Astrocyte (in vitro differentiated cells and primary cell): ENCODE measurements at regions not wholly inside any gene's neighbourhood (a gene's known extent, or its start where the extent isn't known, plus 50 kb on each side); places are given as distances from the start of the nearest gene placed in this dataset.

Experiments
- CTCF ChIP-seq: IDR thresholded peaks from 2 replicates; pipeline ENCODE4 v1.5.1; 2011; ENCODE audit warnings: low read depth, mild to moderate bottlenecking, inconsistent platforms, low read length, moderate library complexity; ENCODE audit not compliant: insufficient read depth
- EZH2 ChIP-seq: IDR thresholded peaks from 2 replicates; pipeline ENCODE4 v1.6.1; 2012; ENCODE audit warnings: mild to moderate bottlenecking, low read length, inconsistent platforms; ENCODE audit not compliant: insufficient read depth

GRCh38 chr6:91141346-91141745 lies 554.5 kb upstream of the MAP3K7 start:
- no peak for TF ChIP-seq CTCF
- no peak for TF ChIP-seq EZH2
